ENCODE measurements at regions not wholly inside any gene's neighbourhood (a gene's known extent, or its start where the extent isn't known, plus 50 kb on each side); places are given as distances from the start of the nearest gene placed in this dataset.

DNA sequence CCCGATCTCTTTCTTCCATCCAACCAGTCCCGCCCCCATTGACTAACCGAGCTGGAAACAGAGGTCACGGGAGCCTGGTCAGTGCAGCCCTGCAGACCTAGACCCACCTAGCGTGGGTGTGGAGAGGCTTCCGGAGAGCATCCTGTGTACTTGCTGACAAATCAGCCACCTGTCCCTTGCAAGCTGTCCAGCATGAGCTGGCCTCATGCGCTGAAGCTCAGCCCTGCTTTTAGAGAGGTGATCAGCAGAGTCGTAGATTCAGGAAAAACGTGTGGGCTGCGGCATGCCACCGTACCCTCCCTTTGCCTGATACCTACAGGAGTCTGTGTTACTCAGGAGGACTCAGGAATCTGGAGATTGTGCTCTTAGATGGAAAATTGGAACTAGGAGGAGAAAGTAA lies 80.3 kb upstream of the UQCRFS1 start:
- TF ChIP-seq, protein P1, sequence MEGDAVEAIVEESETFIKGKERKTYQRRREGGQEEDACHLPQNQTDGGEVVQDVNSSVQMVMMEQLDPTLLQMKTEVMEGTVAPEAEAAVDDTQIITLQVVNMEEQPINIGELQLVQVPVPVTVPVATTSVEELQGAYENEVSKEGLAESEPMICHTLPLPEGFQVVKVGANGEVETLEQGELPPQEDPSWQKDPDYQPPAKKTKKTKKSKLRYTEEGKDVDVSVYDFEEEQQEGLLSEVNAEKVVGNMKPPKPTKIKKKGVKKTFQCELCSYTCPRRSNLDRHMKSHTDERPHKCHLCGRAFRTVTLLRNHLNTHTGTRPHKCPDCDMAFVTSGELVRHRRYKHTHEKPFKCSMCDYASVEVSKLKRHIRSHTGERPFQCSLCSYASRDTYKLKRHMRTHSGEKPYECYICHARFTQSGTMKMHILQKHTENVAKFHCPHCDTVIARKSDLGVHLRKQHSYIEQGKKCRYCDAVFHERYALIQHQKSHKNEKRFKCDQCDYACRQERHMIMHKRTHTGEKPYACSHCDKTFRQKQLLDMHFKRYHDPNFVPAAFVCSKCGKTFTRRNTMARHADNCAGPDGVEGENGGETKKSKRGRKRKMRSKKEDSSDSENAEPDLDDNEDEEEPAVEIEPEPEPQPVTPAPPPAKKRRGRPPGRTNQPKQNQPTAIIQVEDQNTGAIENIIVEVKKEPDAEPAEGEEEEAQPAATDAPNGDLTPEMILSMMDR (IDR thresholded peaks at IDR 0.05), result no peak
- TF ChIP-seq EP300 (IDR thresholded peaks at IDR 0.05; ENCODE audit: low read depth) (no peak), POLR2AphosphoS5 (IDR thresholded peaks at IDR 0.05) (no peak), POLR2A (IDR thresholded peaks at IDR 0.05) (no peak)
